Esophagus (tissue), 2 donors: ENCODE measurements at regions not wholly inside any gene's neighbourhood (a gene's known extent, or its start where the extent isn't known, plus 50 kb on each side); places are given as distances from the start of the nearest gene placed in this dataset.
"Not testable (repeated sequence)": the region's sequence is repeated elsewhere in the genome, so short reads cannot be mapped to it uniquely, and the experiment has no call there.

ENCODE experiments used
- H3K27ac ChIP-seq, 2 donors: one replicate each; pipeline ENCODE4 v1.5.1; 2013; ENCODE audit warnings: low read depth in 2 of 2, mild to moderate bottlenecking in 2 of 2, inconsistent platforms in 1 of 2, low read length in 1 of 2, moderate library complexity in 1 of 2
- H3K27me3 ChIP-seq, 2 donors: one replicate each; pipeline ENCODE4 v1.6.1; 2013; ENCODE audit warnings: low read length in 2 of 2, control low read depth in 1 of 2, mild to moderate bottlenecking in 1 of 2; ENCODE audit not compliant: insufficient read depth in 2 of 2, control insufficient read depth in 1 of 2
- H3K36me3 ChIP-seq, 2 donors: one replicate each; pipeline ENCODE4 v1.6.1; 2013; ENCODE audit warnings: low read length in 1 of 2; ENCODE audit not compliant: control insufficient read depth in 2 of 2, insufficient read depth in 2 of 2
- H3K4me1 ChIP-seq, 2 donors: one replicate each; pipeline ENCODE4 v1.6.1; 2013; ENCODE audit warnings: low read length in 1 of 2; ENCODE audit not compliant: control insufficient read depth in 2 of 2, insufficient read depth in 2 of 2
- H3K4me3 ChIP-seq, 2 donors: one replicate each; pipeline ENCODE4 v1.5.1; 2013; ENCODE audit warnings: low read length in 2 of 2, mild to moderate bottlenecking in 2 of 2, low read depth in 1 of 2, moderate library complexity in 1 of 2
- H3K9me3 ChIP-seq, 2 donors: one replicate each; pipeline ENCODE4 v1.6.1; 2013; ENCODE audit warnings: mild to moderate bottlenecking in 2 of 2, low read depth in 1 of 2, low read length in 1 of 2, moderate library complexity in 1 of 2; ENCODE audit not compliant: control insufficient read depth in 2 of 2, insufficient read depth in 1 of 2
- WGBS, 2 donors: extraction: QIAGEN DNeasy Blood & Tissue Kit; methylation state at CpG; one replicate each; pipeline ENCODE4 v1.1.7; 2013; 5-methylcytosine and 5-hydroxymethylcytosine counted together
- donor health status: healthy with polysubstance abuse.
- donor health status: Bipolar disorder and iron deficiency.

DNA sequence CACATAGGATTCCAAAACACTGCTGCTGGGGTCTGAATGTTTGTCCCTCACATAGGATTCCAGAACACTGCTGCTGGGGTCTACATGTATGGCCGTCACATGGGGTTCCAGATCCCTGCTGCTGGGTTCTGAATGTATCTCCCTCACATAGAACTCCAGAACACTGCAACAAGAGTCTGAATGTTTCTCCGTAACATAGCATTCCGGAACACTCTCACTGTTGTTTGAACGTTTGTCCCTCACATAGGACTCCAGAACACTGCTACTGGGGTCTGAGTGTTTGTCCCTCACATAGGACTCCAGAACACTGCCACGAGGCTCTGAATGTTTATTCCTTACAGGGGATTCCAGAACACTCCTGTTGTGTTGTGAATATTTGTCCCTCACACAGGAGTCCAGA is 216.8 kb downstream of the FOXD4L6 start:
- H3K4me3 ChIP-seq: no peak overlapping the region
- peaks cover 16 to 49% of the 10 kb centered on the region in 2 donors for H3K9me3 ChIP-seq
- 75 to 81% methylated on average over 5 of the region's 5 CpGs for WGBS, 2 donors

DNA sequence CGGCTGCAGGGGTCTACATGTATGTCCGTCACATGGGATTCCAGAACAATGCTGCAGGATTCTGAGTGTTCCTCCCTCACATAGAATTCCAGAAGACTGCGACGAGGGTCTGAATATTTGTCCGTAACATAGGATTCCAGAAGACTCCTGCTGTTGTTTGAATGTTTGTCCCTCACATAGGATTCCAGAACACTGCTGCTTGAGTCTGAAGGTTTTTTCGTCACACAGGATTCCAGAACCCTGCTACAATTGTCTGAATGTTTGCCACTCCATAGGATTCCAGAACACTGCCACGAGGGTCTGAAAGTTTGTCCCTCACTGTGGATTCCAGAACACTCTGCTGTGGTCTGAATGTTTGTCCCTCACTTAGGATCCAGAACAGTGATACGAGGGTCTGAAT is 217.5 kb downstream of the FOXD4L6 start:
- H3K27ac ChIP-seq, H3K4me3 ChIP-seq, H3K4me1 ChIP-seq, H3K27me3 ChIP-seq, H3K36me3 ChIP-seq: not testable (repeated sequence)
- 71 to 76% methylated on average over 8 of the region's 8 CpGs for WGBS, 2 donors
- peaks cover 18 to 44% of the 10 kb centered on the region in 2 donors for H3K9me3 ChIP-seq

More for the DNA sequence above, 216.8 kb downstream of the FOXD4L6 start:
- H3K27ac ChIP-seq: no peak overlapping the region
- H3K27me3 ChIP-seq: no peaks in the 10 kb centered on the region
- H3K36me3 ChIP-seq: no peaks in the 10 kb centered on the region
- no peaks in the 10 kb centered on the region for H3K4me1 ChIP-seq

DNA sequence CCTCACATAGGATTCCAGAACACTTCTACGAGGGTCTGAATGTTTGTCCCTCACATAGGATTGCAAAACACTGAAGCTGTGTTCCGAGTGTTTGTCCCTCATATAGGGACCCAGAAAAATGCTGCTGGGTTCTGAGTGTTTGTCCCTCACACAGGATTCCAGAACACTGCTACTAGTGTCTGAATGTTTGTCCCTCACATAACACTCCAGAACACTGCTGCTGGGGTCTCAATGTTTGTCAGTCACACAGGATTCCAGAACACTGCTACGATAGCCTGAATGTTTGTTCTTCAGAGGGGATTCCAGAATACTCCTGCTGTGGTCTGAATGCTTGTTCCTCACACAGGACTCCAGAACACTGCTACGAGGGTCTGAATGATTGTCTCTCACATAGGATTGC is 218.7 kb downstream of the FOXD4L6 start:
- H3K27ac ChIP-seq: no peak overlapping the region

DNA sequence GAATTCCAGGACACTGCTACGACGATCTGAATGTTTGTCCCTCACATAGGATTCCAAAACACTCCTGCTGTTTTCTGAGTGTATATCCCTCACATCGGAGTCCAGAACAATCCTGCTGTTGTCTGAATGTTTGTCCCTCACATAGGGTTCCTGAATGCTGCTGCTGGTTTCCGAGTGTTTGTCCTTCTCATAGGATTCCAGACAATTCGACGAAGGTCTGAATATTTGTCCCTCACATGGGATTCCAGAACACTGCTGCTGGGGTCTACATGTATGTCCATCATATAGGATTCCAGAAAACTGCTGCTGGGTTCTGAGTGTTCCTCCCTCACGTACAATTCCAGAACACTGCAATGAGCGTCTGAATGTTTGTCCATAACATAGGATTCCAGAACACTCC is 219.4 kb downstream of the FOXD4L6 start:
- not testable (repeated sequence) for H3K36me3 ChIP-seq, H3K4me1 ChIP-seq, H3K27me3 ChIP-seq, H3K27ac ChIP-seq, H3K4me3 ChIP-seq
- H3K9me3 ChIP-seq: peaks cover 24 to 28% of the 10 kb centered on the region in 2 donors
- WGBS, 2 donors: 80 to 85% methylated on average over 8 of the region's 8 CpGs

More for the DNA sequence above, 218.7 kb downstream of the FOXD4L6 start:
- peaks cover 24 to 34% of the 10 kb centered on the region in 2 donors for H3K9me3 ChIP-seq
- H3K4me3 ChIP-seq: no peak overlapping the region
- H3K27me3 ChIP-seq: no peaks in the 10 kb centered on the region
- WGBS, 2 donors: 84 to 86% methylated on average over 4 of the region's 4 CpGs
- no peaks in the 10 kb centered on the region for H3K36me3 ChIP-seq
- H3K4me1 ChIP-seq: no peaks in the 10 kb centered on the region

DNA sequence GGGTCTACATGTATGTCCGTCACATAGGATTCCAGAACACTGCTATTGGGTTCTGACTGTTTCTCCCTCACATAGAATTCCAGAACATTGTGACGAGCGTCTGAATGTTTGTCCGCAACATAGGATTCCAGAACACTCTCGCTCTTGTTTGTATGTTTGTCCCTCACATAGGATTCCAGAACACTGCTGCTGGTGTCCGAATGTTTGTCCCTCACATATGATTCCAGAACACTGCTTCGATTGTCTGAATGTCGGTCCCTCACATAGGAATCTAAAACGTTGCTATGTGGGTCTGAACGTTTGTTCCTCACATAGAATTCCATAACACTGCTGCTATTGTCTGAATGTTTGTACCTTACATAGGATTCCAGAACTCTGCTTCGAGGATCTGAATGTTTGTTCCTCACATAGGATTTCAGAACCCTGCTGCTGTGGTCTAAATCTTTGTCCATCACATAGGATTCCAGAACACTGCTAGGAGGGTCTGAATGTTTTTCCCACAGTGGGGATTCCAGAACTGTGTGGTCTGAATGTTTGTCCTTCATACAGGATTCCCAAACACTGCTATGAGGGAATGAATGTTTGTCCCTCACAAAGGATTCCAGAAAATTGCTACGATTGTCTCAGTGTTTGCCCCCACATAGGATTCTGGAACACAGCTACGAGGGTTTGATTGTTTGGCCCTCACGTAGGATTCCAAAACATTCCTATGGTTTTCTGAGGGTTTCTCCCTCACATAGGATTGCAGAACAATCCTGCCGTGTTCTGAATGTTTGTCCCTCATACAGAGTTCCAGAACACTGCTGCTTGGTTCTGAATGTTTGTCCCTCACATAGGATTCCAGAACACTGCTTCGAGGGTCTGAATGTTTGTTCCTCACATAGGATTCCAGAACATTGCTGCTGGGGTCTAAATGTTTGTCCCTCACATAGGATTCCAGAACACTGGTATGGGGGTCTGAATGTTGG is 220.5 kb downstream of the FOXD4L6 start:
- Histone ChIP-seq H3K4me3 (no peak overlapping the region), H3K4me1 (no peaks in the 10 kb centered on the region), H3K27me3 (no peaks in the 10 kb centered on the region), H3K9me3 (peaks cover 21 to 24% of the 10 kb centered on the region in 2 donors), H3K27ac (no peak overlapping the region), H3K36me3 (no peaks in the 10 kb centered on the region)
- 69 to 73% methylated on average over 15 of the region's 16 CpGs for WGBS, 2 donors

DNA sequence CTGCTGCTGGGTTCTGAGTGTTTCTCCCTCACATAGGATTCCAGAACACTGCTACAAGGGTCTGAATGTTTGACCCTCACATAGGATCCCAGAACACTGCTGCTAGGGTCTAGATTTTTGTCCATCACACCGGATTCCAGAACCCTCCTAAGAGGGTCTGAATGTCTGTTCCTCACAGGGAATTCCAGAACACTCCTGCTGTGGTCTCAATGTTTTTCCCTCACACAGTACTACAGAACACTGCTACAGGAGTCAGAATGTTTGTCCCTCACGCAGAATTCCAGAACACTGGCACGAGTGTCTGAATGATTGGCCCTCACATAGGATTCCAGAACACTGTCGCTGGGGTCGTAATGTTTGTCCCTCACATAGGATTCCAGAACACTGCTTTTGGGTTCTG is 221.6 kb downstream of the FOXD4L6 start:
- not testable (repeated sequence) for H3K4me3 ChIP-seq, H3K27me3 ChIP-seq, H3K27ac ChIP-seq, H3K36me3 ChIP-seq, H3K4me1 ChIP-seq
- H3K9me3 ChIP-seq: peaks cover 18 to 22% of the 10 kb centered on the region in 2 donors
- WGBS, 2 donors: 59 to 73% methylated on average over 5 of the region's 5 CpGs

DNA sequence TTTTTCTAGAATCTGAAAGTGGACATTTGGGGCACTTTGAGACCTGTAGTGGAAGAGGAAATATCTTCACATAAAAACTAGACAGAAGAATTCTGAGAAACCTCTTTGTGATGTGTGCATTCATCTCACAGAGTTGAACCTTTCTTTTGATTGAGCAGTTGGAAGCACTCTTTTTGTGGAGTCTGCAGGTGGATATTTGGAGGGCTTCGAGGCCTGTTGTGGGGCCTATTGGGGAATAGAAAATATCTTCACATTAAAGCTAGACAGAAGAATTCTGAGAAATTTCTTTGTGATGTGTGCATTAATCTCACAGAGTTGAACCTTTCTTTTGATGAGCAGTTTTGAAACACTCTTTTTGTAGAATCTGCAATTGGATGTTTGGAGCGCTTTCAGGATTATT is 236.2 kb downstream of the FOXD4L6 start:
- not testable (repeated sequence) for H3K4me1 ChIP-seq, H3K27me3 ChIP-seq, H3K4me3 ChIP-seq, H3K36me3 ChIP-seq, H3K27ac ChIP-seq, H3K9me3 ChIP-seq
- WGBS, 2 donors: 48 to 80% methylated on average over 2 of the region's 2 CpGs

DNA sequence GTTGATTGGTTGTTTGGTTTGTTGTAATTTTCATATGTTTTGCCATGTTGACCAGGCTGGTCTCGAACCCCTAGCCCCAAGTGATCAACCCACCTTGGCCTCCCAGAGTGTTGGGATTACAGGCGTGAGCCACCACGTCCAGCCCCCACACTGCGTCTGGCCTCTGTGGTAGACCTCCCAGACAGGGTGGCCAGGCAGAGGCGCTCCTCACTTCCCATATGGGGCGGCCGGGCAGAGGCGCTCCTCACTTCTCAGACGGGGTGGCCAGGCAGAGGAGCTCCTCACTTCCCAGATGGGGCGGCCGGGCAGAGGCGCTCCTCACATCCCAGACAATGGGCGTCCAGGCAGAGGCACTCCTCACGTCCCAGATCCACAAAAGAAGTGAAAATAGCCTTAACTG is 242.6 kb downstream of the FOXD4L6 start:
- not testable (repeated sequence) for H3K4me1 ChIP-seq, H3K4me3 ChIP-seq, H3K27me3 ChIP-seq, H3K27ac ChIP-seq, H3K36me3 ChIP-seq
- H3K9me3 ChIP-seq: peaks cover 19 to 22% of the 10 kb centered on the region in 2 donors
- 88 to 89% methylated on average over 14 of the region's 14 CpGs for WGBS, 2 donors

DNA sequence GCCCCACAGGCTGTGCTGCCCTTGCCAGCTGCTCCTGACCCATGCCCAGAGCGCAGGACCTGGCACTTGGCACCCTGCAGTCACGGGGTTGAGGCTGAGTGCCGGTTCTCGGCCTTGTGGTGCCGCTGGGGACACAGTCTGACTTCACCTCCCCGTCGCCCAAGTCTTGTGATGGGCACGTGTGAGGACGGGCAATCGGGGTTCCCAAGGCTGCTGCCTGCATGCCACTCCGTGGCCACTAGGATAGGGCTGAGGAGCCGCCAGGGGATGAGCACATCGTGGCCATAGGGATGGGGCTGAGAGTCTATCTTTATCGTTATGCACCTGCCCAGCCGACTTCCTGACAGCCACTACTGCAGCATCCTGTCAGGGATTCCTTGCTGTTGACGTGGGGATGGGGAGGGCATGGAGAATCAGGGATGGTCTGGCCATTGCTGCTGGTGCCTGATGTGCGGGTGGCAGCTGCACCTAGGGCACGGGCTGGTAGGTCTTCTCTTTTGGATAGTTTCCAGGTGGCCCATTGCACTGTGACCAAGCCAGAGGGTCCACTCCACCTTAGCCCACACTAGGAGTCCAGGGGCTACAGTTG is 243.5 kb downstream of the FOXD4L6 start:
- peaks cover 19 to 22% of the 10 kb centered on the region in 2 donors for H3K9me3 ChIP-seq
- not testable (repeated sequence) for H3K4me1 ChIP-seq, H3K36me3 ChIP-seq, H3K4me3 ChIP-seq, H3K27ac ChIP-seq, H3K27me3 ChIP-seq
- WGBS, 2 donors: 85 to 87% methylated on average over 18 of the region's 18 CpGs
